Mesothelial cell of epicardium (in vitro differentiated cells): ENCODE measurements at regions not wholly inside any gene's neighbourhood (a gene's known extent, or its start where the extent isn't known, plus 50 kb on each side); places are given as distances from the start of the nearest gene placed in this dataset.
A peak's percentile ranks its signal among the peaks of the same experiment; 100 is the strongest.

Experiments used
- DNase-seq, 2 experiments: peaks; one replicate each; pipeline ENCODE4 v3.0.0; 2021; ENCODE audit warnings: low spot score in 2 of 2; ENCODE audit not compliant: unreplicated experiment in 2 of 2
- H3K27ac Mint-ChIP-seq: 2 replicates; pipeline ENCODE4 v1.8.0; 2021; ENCODE audit warnings: mixed read lengths
- H3K27me3 Mint-ChIP-seq: 2 replicates; pipeline ENCODE4 v1.8.0; 2021; ENCODE audit warnings: low read depth, mixed read lengths
- H3K36me3 Mint-ChIP-seq: 2 replicates; pipeline ENCODE4 v1.8.0; 2021; ENCODE audit warnings: mixed read lengths
- H3K4me1 Mint-ChIP-seq: 2 replicates; pipeline ENCODE4 v1.8.0; 2021; ENCODE audit warnings: mixed read lengths
- H3K4me3 Mint-ChIP-seq: 2 replicates; pipeline ENCODE4 v1.8.0; 2021; ENCODE audit warnings: mild to moderate bottlenecking, moderate library complexity, mixed read lengths
- H3K9me3 Mint-ChIP-seq: 2 replicates; pipeline ENCODE4 v1.8.0; 2021; ENCODE audit warnings: mixed read lengths
- TF ChIP-seq, protein P1 (sequence below): fragments of 200-600 bp; sonication (generic); IDR thresholded peaks from one replicate; pipeline ENCODE4 v1.5.0; 2021; ENCODE audit warnings: antibody characterized with exemption; ENCODE audit not compliant: unreplicated experiment

DNA sequence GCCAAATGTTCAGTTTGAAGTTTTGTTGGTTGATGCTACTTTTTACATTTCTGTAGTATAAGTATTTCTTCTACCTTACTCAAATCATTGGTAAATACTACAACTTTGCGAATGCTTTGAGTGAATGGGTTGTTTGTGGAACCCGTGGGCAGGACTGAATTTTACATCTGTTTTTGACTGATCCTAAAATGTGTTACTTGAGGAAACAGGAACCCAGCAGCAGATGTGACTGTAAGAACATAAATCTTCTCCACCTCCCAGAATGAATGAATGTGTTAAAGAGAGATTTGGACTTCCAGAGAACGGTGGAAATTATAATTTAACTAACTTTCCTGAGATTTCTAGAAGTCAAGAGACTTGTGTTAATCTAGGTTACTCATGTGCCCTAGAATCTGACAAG, 728.5 kb upstream of the MARCKS start:
- Mint-ChIP-seq H3K4me1 (peaks cover 5% of the 10 kb centered on the region), H3K4me3 (no peak overlapping the region), H3K36me3 (no peaks in the 10 kb centered on the region), H3K27me3 (no peaks in the 10 kb centered on the region), H3K27ac (no peak overlapping the region), H3K9me3 (no peaks in the 10 kb centered on the region)
- TF ChIP-seq, protein P1, sequence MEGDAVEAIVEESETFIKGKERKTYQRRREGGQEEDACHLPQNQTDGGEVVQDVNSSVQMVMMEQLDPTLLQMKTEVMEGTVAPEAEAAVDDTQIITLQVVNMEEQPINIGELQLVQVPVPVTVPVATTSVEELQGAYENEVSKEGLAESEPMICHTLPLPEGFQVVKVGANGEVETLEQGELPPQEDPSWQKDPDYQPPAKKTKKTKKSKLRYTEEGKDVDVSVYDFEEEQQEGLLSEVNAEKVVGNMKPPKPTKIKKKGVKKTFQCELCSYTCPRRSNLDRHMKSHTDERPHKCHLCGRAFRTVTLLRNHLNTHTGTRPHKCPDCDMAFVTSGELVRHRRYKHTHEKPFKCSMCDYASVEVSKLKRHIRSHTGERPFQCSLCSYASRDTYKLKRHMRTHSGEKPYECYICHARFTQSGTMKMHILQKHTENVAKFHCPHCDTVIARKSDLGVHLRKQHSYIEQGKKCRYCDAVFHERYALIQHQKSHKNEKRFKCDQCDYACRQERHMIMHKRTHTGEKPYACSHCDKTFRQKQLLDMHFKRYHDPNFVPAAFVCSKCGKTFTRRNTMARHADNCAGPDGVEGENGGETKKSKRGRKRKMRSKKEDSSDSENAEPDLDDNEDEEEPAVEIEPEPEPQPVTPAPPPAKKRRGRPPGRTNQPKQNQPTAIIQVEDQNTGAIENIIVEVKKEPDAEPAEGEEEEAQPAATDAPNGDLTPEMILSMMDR = no peak
- DNase-seq = no peak

DNA sequence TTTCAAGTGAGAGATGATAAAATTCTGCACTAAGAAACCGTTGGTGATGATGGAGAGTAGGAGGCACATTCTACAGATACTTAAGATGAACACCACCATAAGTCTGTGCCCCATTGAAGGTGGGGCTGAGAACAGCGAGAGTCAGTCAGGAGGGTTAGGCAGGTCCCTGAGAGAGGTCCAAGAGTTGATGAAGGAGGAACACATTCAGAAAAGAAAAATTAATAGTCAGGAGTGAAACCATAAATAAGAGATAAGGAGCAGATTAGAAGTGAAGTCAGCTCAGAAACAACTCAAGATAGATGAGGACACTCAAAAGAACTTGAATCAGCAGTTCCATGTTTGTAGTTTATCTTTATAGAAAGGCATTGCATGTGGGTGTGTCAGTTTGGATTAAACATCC, 727.2 kb upstream of the MARCKS start:
- Mint-ChIP-seq H3K27me3 (no peaks in the 10 kb centered on the region), H3K27ac (no peak overlapping the region), H3K4me1 (peaks cover 5% of the 10 kb centered on the region), H3K9me3 (no peaks in the 10 kb centered on the region), H3K36me3 (no peaks in the 10 kb centered on the region), H3K4me3 (no peak overlapping the region)
- no peak for DNase-seq
- TF ChIP-seq, protein P1 = no peak

DNA sequence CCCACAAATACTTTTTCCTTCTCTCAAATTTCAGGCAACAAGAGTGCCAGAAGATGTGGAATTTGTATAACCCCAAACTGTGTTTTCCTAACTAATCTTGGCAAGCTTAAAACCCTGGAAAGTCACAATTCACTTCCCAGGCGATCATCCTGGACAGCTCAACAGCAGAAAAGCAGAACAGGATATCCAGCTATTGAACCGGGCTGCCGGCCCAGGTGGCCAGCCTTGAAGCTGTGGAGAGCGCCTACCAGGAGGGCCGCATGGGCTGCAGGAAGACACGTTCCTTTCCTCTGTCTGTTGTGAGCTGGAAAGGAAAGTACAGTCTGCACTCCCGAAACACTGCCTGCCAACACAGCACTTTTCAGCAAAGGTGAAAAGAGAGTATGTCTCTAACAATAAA, 719.7 kb upstream of the MARCKS start:
- Mint-ChIP-seq H3K27ac (peak overlapping the region; percentile 64), H3K36me3 (no peaks in the 10 kb centered on the region), H3K27me3 (no peaks in the 10 kb centered on the region), H3K4me1 (peaks cover 9% of the 10 kb centered on the region), H3K4me3 (no peak overlapping the region), H3K9me3 (no peaks in the 10 kb centered on the region)
- TF ChIP-seq, protein P1 = no peak
- peak in 1 of 2 experiments; percentile 39 for DNase-seq

DNA sequence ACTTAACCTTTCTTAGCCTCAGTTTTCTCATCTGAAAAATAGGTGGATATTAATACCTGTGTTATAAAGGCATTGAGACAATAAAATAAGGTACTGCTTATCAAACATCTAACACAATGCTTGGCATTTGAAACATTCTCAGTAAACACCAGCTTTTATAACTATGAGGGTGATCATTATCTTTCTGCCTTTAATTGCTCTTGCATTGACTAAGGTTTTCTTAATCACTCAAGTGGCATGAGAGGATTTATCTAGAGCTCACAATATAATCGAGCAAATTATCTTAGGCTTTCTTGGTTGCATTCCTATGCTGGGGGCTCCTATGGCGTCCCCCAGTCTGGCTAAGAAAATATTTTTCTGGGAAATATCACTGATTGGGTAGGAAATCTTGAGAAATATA, 716.4 kb upstream of the MARCKS start:
- TF ChIP-seq, protein P1 = no peak

DNA sequence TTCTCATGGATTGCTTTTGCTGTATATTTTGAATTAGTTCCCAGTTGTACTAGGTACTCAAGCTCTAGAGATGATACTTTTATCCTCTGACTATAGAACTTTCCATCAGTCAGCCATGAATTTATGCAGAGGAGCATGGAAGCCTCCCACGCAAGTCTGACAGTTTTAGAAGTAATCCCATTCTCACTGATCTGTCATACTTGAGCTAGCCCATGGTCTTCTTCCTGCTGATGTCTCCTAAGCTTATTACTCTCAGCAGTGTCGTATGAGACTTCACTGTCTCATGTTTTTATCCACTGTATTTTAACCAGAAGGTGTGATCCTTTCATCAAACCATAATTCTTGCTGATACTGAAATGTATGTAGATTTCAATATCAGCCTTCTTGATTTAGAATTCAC, 715.2 kb upstream of the MARCKS start:
- no peak overlapping the region for H3K27ac Mint-ChIP-seq
- no peak for DNase-seq
- no peaks in the 10 kb centered on the region for H3K27me3 Mint-ChIP-seq
- peaks cover 9% of the 10 kb centered on the region for H3K4me1 Mint-ChIP-seq
- TF ChIP-seq, protein P1 = no peak
- H3K36me3 Mint-ChIP-seq = no peaks in the 10 kb centered on the region
- H3K4me3 Mint-ChIP-seq = no peak overlapping the region
- H3K9me3 Mint-ChIP-seq = peaks cover 4% of the 10 kb centered on the region

More for the DNA sequence above, 716.4 kb upstream of the MARCKS start:
- Mint-ChIP-seq H3K4me1 (peaks cover 6% of the 10 kb centered on the region), H3K4me3 (no peak overlapping the region), H3K9me3 (peaks cover 4% of the 10 kb centered on the region), H3K27me3 (no peaks in the 10 kb centered on the region), H3K27ac (no peak overlapping the region), H3K36me3 (no peaks in the 10 kb centered on the region)
- no peak for DNase-seq

DNA sequence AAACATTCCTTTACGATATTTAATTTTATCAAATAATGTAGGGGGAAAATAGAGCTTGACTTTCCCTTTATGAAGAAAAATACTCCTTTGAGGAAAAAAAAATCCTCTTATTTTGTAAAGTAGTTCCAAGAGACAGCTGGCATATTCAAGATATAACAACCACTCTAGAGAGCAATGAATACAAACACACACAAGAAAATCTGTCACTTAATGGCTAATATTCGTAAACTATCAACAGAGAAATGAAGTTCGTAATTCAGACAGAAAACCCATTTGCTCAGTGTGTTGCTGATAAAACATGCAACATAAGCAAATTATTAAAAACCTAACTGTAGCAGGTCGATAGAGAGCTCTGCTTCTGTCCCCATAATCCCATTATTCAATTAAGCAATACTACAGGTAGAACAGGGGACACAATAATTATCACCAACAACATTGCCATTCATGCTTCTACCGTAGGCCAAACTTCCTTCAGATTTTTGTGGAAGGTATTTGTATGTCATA, 714.4 kb upstream of the MARCKS start:
- DNase-seq = no peak
- no peaks in the 10 kb centered on the region for H3K27me3 Mint-ChIP-seq
- TF ChIP-seq, protein P1 = no peak
- H3K4me1 Mint-ChIP-seq = peaks cover 10% of the 10 kb centered on the region
- peaks cover 4% of the 10 kb centered on the region for H3K9me3 Mint-ChIP-seq
- no peaks in the 10 kb centered on the region for H3K36me3 Mint-ChIP-seq
- no peak overlapping the region for H3K4me3 Mint-ChIP-seq
- no peak overlapping the region for H3K27ac Mint-ChIP-seq
